Activated CD4-positive, alpha-beta T cell treated with anti-CD3 and anti-CD28 coated beads, Interleukin-2, amount 50 U/mL, for 24 hours (primary cell): ENCODE measurements at regions not wholly inside any gene's neighbourhood (a gene's known extent, or its start where the extent isn't known, plus 50 kb on each side); places are given as distances from the start of the nearest gene placed in this dataset.
"Not testable (repeated sequence)": the region's sequence is repeated elsewhere in the genome, so short reads cannot be mapped to it uniquely, and the experiment has no call there.

Experiments
- DNase-seq, 2 donors: peaks; one replicate each; pipeline ENCODE4 v3.0.0-alpha.2; 2020; ENCODE audit warnings: low read depth in 1 of 2, low spot score in 1 of 2

DNA sequence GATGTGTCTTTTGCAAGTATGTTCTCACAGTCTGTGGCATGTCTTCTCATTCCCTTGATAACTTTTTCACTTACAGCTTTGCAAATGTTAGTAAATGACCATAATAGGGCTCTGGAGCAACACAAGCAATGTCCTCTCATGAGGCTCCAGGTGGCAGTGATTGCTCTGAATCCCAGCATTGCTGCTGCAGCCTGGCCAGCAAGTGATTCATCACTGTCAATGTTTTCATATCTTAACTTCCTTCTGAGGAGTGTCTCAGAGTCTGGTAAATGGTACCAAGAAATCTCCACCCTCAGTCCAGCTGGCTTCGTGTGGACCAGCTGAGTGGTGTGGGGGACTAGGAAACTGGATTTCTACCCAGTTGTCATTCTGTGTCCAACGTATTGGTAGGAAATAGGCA lies 139.6 kb downstream of the MYLK4 start:
- no peak for DNase-seq

DNA sequence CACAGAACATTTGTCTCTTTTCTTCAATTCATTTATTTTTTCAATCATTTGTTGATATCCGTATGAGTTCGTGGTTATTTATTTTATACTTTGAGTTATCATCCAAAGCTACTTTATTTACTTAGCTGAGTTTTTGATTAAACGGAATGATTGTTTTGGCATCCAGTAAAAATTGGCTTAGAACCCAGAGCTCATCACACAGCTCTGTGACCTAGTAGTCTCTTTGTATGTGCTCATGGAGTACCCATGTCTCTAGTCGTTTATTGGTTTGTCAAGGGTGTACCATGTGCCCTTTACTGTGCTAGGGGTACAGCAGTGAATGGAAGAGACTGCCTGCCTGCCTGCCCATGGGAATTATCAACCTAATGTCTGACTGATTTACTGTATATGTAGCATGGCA lies 142.2 kb downstream of the MYLK4 start:
- no peak for DNase-seq

DNA sequence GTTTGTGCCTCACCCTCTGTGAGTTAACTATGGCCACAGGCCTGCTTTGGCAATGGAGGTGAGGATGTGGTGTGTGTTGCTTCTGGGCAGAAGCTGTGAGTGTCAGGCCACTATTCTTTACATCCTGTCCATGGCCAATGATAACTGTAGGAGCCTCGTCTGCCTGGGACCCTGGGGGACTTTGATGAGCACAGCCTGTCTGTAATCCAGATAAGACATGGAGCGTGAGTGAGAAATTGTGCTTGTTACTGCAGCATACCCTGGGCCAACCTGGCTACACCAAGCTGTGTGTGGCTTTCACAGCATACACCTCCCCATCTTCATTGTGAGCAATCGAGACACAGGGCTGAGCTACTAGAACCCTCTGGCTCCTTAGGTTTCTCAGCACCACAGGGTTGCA lies 150.4 kb downstream of the MYLK4 start:
- no peak for DNase-seq

DNA sequence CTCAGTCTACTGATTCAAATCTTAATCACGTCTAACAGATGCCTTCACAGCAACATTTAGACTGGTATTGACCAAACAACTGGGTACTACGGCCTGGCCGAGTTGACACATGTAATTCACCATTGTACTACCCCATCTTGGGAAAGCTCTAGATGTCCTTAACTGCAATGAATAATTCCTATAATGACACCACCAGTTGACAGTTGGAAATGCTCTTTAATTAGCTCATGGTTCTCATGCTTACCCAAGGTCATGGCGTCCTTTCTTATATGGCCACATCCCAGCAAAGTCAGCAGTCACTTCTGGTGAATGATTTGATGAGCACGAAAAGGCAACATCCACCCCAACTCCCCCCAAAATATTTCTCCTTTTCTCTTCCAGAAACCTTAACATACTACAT lies 150.9 kb downstream of the MYLK4 start:
- DNase-seq = no peak

DNA sequence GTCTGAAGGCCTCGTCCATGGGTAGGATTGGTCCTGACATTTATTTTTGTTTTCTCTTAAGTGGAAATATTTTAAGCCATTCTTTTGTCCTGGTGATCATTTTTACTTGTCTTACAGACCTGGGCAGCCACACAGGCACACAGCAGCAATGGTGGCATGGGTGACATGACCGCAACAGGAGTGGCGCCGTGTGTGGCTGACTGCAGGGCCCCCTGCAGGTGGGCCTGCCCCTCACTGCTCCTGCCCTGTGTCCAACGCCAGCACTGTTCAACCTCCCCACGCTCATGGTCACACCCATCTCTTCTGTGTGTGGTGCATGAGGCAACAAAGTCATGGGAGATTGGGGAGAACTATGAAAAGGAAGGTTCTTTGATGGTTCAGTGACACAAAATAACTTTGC lies 151.9 kb downstream of the MYLK4 start:
- DNase-seq = no peak

DNA sequence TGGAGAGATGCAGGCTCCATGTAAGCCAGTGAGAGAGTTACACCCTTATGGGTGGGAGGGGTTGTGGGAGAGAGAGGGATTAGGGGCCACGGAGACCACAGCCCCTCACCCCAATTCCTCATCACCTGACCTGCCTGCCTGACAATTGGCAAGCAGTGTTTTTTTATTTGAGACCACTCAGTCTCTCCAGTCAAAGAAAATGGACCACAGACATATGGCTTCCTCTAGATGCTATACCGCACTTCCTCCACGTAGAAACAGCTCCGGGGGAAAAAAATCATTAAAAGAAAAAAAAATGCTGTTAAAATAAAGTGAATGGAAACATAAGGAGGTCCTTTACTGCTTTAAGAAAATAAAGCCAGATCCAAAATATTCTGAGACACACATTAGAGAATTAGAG lies 152.7 kb downstream of the MYLK4 start:
- no peak for DNase-seq

DNA sequence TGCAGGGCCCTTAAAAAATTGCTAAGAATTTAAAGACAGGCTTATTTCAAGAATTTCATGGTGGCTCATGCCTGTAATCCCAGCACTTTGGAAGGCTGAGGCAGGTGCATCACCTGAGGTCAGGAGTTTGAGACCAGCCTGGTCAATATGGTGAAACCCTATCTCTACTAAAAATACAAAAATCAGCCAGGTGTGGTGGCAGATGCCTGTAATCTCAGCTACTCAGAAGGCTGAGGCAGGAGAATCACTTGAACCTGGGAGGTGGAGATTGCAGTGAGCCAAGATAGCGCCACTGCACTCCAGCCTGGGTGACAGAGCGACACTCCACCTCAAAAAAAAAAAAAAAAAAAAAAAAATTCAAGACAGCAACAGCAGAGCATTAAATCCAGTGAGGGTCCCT lies 153.3 kb downstream of the MYLK4 start:
- not testable (repeated sequence) for DNase-seq

DNA sequence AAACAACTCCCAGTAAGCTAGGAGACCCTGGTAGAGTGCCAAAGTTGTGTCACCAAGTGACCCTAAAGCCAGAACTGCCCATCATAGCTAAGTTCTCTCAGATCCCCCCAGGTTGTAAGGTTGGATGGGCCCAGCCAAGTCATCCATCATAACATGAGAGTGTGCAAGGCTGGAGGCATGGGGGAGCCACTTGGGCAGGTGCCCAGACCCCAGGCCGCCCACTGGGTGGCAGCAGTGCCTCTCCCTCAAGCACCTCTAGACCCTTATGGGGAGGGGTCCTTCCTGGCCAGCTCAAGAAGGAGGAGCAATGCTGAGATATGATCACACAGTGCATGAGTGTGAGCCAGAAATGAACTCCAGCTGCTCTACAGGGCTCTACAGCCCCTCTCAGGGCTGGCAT lies 154.5 kb downstream of the MYLK4 start:
- no peak for DNase-seq

DNA sequence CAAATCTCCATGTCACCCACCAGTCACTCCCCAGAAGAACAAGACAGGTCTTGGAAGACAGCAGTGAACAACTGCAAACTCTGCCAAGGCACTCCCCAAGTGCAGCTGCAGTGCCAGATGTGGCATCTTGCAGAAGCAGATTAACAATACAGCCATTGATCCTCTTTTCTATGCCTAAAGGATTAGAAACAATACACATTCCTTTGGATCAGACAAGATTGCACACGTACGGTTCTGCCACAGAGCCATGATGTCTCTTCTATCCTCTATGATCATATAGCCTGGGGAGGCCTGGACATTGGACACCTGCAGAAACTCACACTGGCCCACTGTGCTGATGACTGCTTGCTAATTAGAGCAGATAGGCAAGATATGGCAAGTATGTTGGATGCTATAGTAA lies 155.9 kb downstream of the MYLK4 start:
- no peak for DNase-seq

DNA sequence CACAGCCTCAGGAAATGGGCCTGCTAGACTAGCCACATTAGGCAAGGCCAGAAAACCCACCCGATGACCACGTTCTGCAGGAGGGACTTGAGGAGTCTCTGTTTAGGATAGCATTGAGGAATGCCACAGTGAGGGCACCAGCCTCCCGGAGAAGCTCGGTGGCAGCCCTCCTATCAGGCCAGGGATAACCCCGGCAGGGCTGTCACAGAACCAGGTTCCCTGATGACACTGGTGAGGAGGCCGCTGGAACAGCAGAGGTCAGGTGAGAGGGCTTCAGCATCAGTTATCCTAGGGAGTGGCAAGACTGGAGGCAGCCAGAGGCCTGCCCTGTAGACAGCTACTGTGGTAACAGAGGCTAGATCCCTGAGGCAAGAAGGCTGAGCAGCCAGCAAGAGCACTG lies 157.6 kb downstream of the MYLK4 start:
- DNase-seq = no peak

DNA sequence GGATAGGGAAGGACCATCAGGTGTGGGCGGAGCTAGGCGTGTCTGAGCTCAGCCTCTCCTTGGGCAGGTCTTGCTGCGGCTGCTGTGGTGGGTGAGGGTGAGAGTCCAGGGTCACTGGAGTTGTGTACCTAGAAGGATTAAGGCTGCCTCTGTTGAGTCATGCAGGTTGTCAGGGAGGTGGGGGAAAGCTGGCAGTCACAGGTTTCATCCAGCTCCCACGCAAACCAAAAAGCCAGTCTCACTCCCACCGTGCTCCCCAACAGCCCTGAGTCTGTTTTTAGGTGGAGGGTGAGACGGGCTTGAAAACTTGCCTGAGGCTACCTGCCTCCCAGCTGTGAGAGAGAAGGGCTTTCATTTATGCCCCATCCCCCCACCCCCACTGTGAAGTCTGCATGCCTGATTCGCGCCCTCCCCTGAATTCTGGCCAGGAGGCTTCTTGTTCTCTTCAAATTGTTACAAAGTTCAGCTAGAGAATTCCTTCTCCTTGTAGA lies 161.5 kb downstream of the MYLK4 start:
- DNase-seq = no peak

DNA sequence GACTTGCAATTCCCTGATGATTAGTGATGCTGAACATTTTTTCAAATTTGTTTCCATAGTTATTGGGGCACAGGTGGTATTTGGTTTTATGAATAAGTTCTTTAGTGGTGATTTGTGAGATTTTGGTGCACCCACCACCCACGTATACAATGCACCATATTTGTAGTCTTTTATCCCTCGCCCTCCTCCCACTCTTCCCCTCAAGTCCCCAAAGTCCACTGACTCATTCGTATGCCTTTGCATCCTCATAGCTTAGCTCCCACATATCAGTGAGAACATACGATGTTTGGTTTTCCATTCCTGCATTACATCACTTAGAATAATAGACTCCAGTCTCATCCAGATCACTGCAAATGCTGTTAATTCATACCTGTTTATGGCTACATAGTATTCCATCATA lies 167.3 kb downstream of the MYLK4 start:
- no peak for DNase-seq

DNA sequence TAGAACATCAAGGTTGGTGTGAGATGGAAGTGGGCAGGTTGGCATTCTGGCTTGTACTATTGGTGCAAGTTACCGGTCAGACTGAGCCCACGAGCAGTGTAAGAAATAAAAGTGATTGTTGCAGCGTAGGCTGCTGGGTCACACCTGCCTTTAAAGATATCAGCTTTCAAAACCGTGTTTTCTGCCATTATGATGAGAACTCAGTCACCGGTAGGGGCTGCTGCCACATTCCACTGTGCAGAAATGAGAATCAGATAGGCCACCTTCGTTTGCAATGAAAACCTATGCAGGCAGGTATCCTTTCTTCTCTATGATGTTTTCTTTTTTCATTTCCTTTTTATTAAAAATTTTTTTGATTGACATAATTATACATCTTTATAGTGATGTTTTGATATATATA lies 168.5 kb downstream of the MYLK4 start:
- no peak for DNase-seq

DNA sequence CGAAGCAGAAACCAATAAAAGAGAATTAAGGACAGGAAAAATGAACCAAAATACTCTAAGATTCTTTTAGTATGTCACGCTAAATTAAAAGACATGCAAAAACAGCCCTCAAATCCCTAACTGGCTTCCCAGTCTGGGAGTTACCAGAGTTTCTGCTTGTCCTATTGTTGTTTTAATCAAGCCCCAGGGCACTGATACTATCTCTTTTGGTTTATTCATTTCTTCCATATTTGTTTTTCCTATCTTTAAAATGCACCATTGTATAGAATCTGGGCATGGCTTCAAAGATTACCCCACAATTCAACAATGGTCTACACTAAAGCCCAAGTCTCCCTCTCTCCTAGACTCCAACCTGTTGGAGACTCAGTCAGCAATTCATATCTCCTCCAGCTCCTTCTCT lies 169.1 kb downstream of the MYLK4 start:
- DNase-seq = no peak

DNA sequence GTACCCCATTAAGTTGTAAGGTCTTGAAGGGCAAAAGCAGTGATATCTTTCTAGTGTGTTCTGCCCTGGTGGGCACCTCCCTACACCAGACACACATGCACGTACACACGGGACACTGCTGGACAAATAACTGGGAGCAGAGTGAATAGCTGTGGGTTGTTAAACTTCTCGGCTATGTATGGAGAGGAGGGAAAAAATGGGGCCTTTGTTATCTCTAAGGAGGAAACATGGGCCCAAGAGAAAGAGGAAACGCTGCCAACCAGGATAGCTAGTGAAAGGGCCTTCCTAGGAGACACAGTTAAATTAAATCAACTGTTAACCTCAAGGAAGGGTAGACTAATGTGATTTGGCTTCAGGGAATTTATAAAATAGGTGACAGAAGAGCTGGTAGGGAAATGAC lies 169.7 kb downstream of the MYLK4 start:
- DNase-seq = no peak

DNA sequence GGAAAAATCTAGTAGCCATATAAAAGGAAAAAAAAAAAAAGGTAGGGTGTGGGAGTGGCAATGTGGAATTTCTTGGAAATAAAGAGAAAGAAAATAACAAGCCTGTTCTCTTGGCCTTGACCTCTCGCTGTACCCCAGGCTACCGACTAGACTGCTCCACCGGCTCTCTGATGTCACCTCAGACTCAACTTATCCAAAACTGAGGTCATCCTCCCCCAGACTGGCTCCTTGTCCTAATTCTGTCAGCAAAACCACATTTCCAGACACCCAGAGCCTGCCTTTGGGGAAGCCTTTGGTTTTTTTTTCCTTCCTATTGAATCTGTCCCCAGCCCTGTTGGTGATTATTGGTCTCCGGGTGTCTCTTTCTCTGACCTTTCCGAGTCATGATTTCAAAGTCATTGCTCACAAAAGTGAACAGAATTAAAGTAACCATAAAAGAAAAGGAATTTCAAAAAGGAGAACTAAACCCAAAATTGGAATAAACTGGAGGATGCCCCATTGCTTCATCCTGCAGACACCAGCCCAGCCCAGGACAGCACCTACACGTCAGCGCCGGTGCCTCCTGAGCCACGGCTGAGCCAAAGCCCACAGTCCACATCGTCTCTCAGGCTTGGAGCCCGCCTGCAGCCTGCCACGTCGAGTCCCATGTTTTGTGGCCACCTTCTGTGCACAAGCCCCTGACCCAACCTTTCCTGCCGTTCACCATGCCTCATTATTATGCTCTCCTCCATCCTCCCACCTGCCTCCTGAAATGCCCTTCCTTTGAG lies 170.7 kb downstream of the MYLK4 start:
- no peak for DNase-seq

DNA sequence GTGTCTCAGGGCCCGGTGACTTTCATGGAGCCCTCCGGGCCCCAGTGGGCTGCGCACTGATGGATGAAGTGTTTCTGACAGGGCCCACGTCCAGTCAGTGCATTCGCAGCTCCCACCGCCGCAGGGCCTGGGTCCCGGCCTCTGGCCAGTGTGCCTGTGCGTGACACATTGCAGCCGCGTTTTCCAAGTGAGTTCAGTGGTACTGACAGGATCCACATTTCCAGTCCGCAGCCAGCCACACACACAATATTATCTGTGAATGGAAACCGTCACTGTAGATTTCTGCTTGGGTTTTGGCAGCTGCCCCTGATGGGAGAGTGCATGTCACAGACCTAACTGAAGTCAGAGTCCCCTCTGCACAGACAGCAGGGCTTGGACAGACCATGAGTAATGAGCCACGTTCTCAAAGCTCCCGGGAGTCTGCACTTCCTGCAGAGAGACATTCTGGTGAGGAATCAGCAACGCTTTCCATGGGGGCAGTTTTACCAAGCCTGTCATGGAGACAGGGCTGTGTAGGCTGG lies 171.4 kb downstream of the MYLK4 start:
- no peak for DNase-seq

DNA sequence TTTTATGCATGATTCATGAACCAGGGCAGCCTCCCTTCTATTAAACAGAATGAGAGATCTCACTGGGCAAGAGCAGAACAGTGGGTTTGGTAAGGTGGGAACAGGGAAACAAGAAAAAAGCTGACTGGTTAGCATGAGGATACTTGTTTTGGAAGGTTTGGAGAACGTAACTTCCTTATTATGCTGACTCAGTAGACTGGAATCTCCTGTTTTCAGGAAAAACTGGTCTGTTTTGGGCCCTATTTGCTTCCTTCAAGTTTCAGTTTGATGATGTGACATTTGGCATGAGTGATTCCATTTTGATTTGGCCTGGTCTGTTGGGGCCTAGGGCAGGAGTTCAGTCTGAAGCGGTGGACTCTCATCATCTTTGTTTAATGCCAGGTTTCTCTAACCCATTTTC lies 172.0 kb downstream of the MYLK4 start:
- no peak for DNase-seq

DNA sequence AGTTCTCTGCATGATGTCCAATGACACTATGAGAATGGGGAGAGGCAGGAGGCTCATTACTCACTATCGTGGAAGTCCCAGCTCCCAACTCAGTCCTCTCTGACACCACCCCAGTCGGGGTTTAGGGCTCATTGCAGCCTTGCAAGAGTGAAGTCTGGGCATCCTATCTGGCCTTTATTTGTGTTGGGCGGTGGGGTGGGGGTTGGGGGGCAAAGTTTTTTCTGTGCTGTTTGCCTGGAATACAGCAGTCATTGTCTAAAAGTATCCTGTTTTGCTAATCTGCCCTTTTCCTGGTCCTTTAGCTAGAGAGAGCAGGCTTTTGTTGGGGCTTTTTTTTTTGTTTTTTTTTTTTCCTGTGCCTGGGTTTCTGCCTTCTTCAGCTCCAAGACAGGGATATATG lies 174.2 kb downstream of the MYLK4 start:
- DNase-seq = no peak

DNA sequence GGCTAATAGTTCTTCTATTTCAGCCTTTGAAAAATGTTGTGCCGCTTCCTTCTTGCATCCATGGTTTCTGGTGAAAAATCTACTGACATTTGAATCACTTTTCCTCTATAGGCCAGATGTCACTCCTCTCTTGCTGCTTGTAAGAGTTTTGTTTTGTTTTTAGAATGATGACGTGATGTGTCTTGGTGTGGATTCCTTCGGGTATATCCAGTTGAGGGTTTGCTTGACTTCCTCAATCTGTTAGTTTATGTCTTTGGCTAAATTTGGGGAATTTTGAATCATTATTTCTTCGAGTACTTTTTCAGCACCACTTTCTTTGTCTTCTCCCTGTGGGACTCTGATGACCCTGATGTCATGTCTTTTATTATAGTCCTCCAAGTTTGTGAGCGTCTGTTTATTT lies 175.5 kb downstream of the MYLK4 start:
- DNase-seq = no peak

DNA sequence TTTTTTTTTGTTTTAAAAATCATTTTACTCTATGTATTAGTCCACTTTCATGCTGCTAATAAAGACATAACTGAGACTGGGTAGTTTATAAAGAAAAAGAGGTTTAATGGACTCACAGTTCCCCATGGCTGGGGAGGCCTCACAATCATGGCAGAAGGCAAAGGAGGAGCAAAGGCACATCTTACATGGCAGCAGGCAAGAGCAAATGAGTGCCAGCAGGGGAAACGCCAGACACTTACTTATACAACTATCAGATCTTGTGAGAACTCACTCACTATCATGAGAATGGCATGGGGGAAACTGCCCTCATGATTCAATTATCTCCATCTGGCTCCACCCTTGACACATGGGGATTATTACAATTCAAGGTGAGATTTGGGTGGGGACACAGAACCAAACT lies 181.3 kb downstream of the MYLK4 start:
- not testable (repeated sequence) for DNase-seq

DNA sequence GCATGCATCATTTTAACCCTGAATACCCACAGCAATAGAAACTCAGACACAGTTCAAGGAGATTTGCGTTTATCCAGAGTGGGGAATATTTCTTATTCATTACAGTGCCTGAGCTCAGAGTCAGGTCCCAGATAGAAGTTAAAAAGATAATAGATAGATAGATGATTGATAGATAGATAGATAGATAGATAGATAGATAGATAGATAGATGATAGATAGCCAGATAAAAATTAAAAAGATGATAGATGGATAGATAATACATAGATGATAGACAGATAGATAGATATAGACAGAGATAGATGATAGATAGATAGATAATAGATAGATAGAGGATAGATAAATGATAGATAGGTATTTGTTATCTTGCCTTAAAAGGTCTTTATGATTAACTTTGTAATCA lies 184.7 kb downstream of the MYLK4 start:
- DNase-seq = no peak

DNA sequence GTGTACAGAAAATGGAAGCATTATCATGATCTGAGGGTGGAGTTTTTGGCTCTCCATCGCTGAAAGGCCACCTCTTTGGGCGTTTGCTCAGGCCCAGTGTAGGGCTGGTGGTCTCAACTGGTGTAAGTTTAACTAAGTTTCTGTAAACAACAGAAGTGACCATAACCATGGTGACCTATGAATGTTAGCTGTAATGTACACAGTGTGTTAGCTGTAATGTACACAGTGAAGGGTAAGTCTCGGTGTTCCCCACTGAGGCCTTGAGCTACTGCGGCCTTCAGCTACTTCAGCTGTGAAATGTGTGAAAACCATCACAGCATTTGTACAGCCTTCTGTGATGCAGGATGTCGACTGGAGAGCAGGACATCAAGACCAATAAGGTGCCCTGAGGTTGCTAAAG lies 185.2 kb downstream of the MYLK4 start:
- no peak for DNase-seq
